ENCODE measurements at regions not wholly inside any gene's neighbourhood (a gene's known extent, or its start where the extent isn't known, plus 50 kb on each side); places are given as distances from the start of the nearest gene placed in this dataset.

DNA sequence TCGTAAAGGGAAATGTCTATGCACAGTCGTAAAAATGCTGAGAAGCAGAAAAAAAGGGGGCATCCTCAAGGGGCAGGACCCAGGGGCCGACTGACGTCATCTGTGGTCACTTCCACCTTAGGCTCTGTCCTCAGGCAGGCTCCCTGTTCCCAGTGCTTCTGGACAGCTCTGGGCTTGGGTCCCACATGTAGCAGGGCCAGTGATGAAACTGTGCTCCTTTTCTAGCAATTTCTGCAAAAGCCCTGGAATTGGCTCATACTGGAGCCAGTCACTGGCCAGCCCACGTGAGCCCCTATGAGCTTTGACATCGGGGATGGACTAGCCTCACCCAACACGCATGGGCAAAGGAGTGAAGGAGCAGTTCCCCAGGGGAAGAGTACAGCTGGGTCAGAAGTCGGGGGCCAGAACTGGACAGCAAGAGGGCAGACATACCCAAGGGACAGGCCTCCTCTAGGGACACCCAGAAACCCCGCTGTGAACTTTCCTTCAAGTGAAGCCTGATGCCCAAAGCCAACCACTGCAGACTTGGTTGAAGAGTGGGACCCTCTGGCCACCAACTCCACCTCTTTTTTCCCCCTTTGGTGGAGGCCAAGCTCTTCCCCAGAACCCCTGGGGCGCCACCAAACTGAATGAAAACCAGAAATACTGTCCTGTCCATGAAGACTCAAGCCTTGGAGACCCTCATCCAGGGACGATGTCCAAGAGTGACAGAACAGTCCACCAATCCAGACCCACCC lies 1349.0 kb downstream of the BRD1 start:
- no peak overlapping the region for H3K4me3 ChIP-seq (ENCODE audit: low read length)
- H3K27me3 ChIP-seq (ENCODE audit: control insufficient read depth, insufficient read depth, low read length) = no peaks in the 10 kb centered on the region
- Mint-ChIP-seq H3K4me1 (no peaks in the 10 kb centered on the region), H3K36me3 (no peaks in the 10 kb centered on the region), H3K27ac (no peak overlapping the region), H3K27me3 (ENCODE audit: low read depth in 2 of 2) (peaks cover 0 to 6% of the 10 kb centered on the region in 2 donors), H3K9me3 (no peaks in the 10 kb centered on the region), H3K4me3 (no peak overlapping the region)
- no peak overlapping the region for H3K27ac ChIP-seq (ENCODE audit: low read length)
- no peaks in the 10 kb centered on the region for H3K4me1 ChIP-seq (ENCODE audit: control insufficient read depth, insufficient read depth, low read length)
- no peaks in the 10 kb centered on the region for H3K9me3 ChIP-seq (ENCODE audit: control insufficient read depth, insufficient read depth, low read length)
- intact Hi-C loops (cut with micrococcal nuclease) = no loop called here
- ATAC-seq (no peak), DNase-seq (no peak)
- H3K36me3 ChIP-seq (ENCODE audit: control insufficient read depth, insufficient read depth, low read length) = no peaks in the 10 kb centered on the region
- TF ChIP-seq, protein P1, sequence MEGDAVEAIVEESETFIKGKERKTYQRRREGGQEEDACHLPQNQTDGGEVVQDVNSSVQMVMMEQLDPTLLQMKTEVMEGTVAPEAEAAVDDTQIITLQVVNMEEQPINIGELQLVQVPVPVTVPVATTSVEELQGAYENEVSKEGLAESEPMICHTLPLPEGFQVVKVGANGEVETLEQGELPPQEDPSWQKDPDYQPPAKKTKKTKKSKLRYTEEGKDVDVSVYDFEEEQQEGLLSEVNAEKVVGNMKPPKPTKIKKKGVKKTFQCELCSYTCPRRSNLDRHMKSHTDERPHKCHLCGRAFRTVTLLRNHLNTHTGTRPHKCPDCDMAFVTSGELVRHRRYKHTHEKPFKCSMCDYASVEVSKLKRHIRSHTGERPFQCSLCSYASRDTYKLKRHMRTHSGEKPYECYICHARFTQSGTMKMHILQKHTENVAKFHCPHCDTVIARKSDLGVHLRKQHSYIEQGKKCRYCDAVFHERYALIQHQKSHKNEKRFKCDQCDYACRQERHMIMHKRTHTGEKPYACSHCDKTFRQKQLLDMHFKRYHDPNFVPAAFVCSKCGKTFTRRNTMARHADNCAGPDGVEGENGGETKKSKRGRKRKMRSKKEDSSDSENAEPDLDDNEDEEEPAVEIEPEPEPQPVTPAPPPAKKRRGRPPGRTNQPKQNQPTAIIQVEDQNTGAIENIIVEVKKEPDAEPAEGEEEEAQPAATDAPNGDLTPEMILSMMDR (IDR thresholded peaks at IDR 0.05) = no peak
- 86% methylated on average over 11 of the region's 11 CpGs for WGBS (ENCODE audit: insufficient coverage)

DNA sequence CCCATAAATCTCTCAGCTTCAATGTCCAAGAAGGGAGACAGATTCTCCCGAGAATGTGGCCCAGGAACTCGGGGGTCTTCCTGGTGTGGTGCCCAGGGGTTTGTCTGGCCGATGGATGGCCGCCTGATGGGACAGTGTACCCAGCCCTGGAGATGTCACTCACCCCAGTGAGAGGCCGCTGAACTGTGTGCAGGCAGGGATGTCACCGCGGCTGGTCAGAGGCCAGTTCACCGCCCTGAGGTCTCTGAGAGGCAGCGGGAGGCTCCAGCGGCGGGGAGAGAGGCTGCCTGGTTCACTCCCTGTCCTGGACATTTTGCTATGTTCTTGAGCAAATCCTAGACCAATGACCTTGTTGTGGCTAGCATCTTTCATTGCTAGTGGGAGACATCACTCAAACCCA lies 1349.5 kb downstream of the BRD1 start:
- Histone ChIP-seq H3K4me3 (ENCODE audit: low read length) (no peak overlapping the region), H3K4me1 (ENCODE audit: control insufficient read depth, insufficient read depth, low read length) (no peaks in the 10 kb centered on the region)
- H3K36me3 Mint-ChIP-seq = no peaks in the 10 kb centered on the region

DNA sequence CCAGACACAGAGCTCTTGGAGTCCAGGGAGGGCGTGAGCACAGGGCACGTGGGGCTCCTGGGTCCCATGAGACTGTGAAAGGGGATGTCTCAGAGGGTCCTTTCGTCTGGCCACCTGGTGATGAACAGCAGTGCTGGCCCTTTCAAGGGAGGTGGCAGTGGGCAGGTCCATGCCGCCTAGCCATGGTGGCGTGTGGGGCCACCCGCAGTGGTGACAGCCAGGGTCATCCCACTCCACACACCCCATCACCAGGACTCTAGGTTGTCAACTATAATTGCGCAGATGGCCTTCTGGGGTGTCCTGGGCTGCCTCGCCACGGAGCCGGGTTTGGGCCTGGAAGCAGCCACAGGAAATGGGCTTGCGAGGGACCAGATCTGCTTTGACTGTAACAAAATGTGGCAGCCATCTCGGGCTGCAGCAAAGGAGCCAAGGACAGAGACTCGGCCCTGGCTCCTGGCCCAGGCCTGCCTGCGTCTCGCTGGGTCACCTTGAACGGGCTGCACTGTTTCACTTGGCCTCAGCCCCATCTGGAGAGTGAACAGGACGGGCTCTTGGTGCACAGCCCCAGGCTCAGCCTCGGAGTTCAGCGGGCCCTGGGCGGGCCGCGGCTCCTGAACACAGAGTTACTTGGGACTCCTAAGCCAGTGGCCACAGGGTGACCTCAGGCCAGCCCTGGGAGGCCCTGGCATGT lies 1350.5 kb downstream of the BRD1 start:
- WGBS (ENCODE audit: insufficient coverage) = 92% methylated on average over 22 of the region's 22 CpGs
- no peaks in the 10 kb centered on the region for H3K9me3 ChIP-seq (ENCODE audit: control insufficient read depth, insufficient read depth, low read length)
- no peaks in the 10 kb centered on the region for H3K27me3 ChIP-seq (ENCODE audit: control insufficient read depth, insufficient read depth, low read length)
- no peaks in the 10 kb centered on the region for H3K4me1 Mint-ChIP-seq
- H3K27me3 Mint-ChIP-seq (ENCODE audit: low read depth in 2 of 2) = peaks cover 9 to 17% of the 10 kb centered on the region in 2 donors
- no peak for ATAC-seq
- H3K4me1 ChIP-seq (ENCODE audit: control insufficient read depth, insufficient read depth, low read length) = no peaks in the 10 kb centered on the region
- H3K4me3 ChIP-seq (ENCODE audit: low read length) = no peak overlapping the region
- intact Hi-C loops (cut with micrococcal nuclease) = no loop called here
- no peaks in the 10 kb centered on the region for H3K36me3 Mint-ChIP-seq
- no peak overlapping the region for H3K27ac Mint-ChIP-seq
- H3K36me3 ChIP-seq (ENCODE audit: control insufficient read depth, insufficient read depth, low read length) = no peaks in the 10 kb centered on the region
- H3K9me3 Mint-ChIP-seq = no peaks in the 10 kb centered on the region
- H3K4me3 Mint-ChIP-seq = no peak overlapping the region
- no peak overlapping the region for H3K27ac ChIP-seq (ENCODE audit: low read length)
- TF ChIP-seq, protein P1 (IDR thresholded peaks at IDR 0.05) = no peak
- DNase-seq = no peak

More for the DNA sequence above, 1349.5 kb downstream of the BRD1 start:
- no peak overlapping the region for H3K27ac Mint-ChIP-seq
- H3K27me3 Mint-ChIP-seq (ENCODE audit: low read depth in 2 of 2) = peaks cover 2 to 8% of the 10 kb centered on the region in 2 donors
- TF ChIP-seq, protein P1 (IDR thresholded peaks at IDR 0.05) = no peak
- H3K4me3 Mint-ChIP-seq = no peak overlapping the region
- intact Hi-C loops (cut with micrococcal nuclease) = no loop called here
- DNase-seq (no peak), ATAC-seq (no peak)
- no peaks in the 10 kb centered on the region for H3K9me3 ChIP-seq (ENCODE audit: control insufficient read depth, insufficient read depth, low read length)
- H3K36me3 ChIP-seq (ENCODE audit: control insufficient read depth, insufficient read depth, low read length) = no peaks in the 10 kb centered on the region
- no peaks in the 10 kb centered on the region for H3K9me3 Mint-ChIP-seq
- WGBS (ENCODE audit: insufficient coverage) = 84% methylated on average over 11 of the region's 11 CpGs
- no peaks in the 10 kb centered on the region for H3K27me3 ChIP-seq (ENCODE audit: control insufficient read depth, insufficient read depth, low read length)
- no peak overlapping the region for H3K27ac ChIP-seq (ENCODE audit: low read length)
- H3K4me1 Mint-ChIP-seq = no peaks in the 10 kb centered on the region
